ENCODE measurements at regions not wholly inside any gene's neighbourhood (a gene's known extent, or its start where the extent isn't known, plus 50 kb on each side); places are given as distances from the start of the nearest gene placed in this dataset.

- TF ChIP-seq CTCF (IDR thresholded peaks at IDR 0.05): peak; percentile 84
- TF ChIP-seq ZFX (IDR thresholded peaks at IDR 0.05; ENCODE audit: borderline replicate concordance): no peak
Observed at GRCh38 chr3:76570436-76571057, 469.4 kb upstream of the ROBO2 start.
